ENCODE measurements at regions not wholly inside any gene's neighbourhood (a gene's known extent, or its start where the extent isn't known, plus 50 kb on each side); places are given as distances from the start of the nearest gene placed in this dataset.
"Not testable (repeated sequence)": the region's sequence is repeated elsewhere in the genome, so short reads cannot be mapped to it uniquely, and the experiment has no call there.

GRCh38 chr14:55837467-55837866, 257.5 kb downstream of the KTN1 start:
- Mint-ChIP-seq H3K4me1 (no peaks in the 10 kb centered on the region), H3K4me3 (no peak overlapping the region), H3K27me3 (ENCODE audit: insufficient read depth) (no peaks in the 10 kb centered on the region), H3K27ac (no peak overlapping the region), H3K36me3 (ENCODE audit: low read depth) (no peaks in the 10 kb centered on the region), H3K9me3 (peaks cover 12% of the 10 kb centered on the region)
- Histone ChIP-seq H3K4me1 (ENCODE audit: control insufficient read depth, insufficient read depth, low read length) (no peaks in the 10 kb centered on the region), H3K27ac (ENCODE audit: low read depth, low read length) (no peak overlapping the region), H3K9ac (ENCODE audit: extremely low read depth, low read length, poor library complexity, severe bottlenecking) (no peak overlapping the region), H3K27me3 (ENCODE audit: control insufficient read depth, insufficient read depth, low read length, poor library complexity, severe bottlenecking) (no peaks in the 10 kb centered on the region), H3K4me3 (ENCODE audit: low read length) (no peak overlapping the region), H3K36me3 (ENCODE audit: control insufficient read depth, insufficient read depth, low read length) (no peaks in the 10 kb centered on the region), H3K9me3 (ENCODE audit: control insufficient read depth, low read length) (no peaks in the 10 kb centered on the region)
- no peak for DNase-seq
- 92 to 100% methylated on average over 1 of the region's 1 CpG for WGBS, 2 experiments (ENCODE audit: insufficient coverage in 1 of 2, insufficient read length in 1 of 2)
- TF ChIP-seq, protein P1, sequence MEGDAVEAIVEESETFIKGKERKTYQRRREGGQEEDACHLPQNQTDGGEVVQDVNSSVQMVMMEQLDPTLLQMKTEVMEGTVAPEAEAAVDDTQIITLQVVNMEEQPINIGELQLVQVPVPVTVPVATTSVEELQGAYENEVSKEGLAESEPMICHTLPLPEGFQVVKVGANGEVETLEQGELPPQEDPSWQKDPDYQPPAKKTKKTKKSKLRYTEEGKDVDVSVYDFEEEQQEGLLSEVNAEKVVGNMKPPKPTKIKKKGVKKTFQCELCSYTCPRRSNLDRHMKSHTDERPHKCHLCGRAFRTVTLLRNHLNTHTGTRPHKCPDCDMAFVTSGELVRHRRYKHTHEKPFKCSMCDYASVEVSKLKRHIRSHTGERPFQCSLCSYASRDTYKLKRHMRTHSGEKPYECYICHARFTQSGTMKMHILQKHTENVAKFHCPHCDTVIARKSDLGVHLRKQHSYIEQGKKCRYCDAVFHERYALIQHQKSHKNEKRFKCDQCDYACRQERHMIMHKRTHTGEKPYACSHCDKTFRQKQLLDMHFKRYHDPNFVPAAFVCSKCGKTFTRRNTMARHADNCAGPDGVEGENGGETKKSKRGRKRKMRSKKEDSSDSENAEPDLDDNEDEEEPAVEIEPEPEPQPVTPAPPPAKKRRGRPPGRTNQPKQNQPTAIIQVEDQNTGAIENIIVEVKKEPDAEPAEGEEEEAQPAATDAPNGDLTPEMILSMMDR (conservative IDR thresholded peaks at IDR 0.05), result no peak

DNA sequence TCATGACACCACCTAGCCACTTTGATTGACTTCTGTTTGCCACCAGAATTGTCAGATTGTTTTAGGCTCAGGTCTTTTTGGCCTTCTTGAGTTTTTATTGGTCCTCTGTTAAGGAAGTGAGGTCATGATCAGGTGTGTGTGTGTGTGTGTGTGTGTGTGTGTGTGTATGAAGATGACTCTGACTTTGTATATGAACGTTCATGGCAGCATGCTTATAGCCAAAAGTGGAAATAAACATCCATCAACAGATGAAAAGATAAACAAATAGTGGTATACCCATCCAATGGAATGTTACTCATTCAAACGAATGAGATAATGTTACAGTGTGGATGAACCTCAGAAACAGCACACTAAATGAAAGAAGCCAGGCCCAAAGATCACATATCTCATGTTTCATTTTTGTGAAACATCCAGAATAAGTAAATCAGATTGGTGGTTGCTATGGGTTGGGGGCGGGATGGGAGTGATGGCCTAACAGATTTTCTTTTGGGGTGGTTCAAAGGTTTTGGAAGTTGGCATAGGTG, 258.6 kb downstream of the KTN1 start:
- Histone ChIP-seq H3K36me3 (ENCODE audit: control insufficient read depth, insufficient read depth, low read length) (no peaks in the 10 kb centered on the region), H3K4me3 (ENCODE audit: low read length) (no peak overlapping the region), H3K9me3 (ENCODE audit: control insufficient read depth, low read length) (no peaks in the 10 kb centered on the region), H3K9ac (ENCODE audit: extremely low read depth, low read length, poor library complexity, severe bottlenecking) (no peak overlapping the region), H3K4me1 (ENCODE audit: control insufficient read depth, insufficient read depth, low read length) (no peaks in the 10 kb centered on the region), H3K27ac (ENCODE audit: low read depth, low read length) (no peak overlapping the region), H3K27me3 (ENCODE audit: control insufficient read depth, insufficient read depth, low read length, poor library complexity, severe bottlenecking) (no peaks in the 10 kb centered on the region)
- Mint-ChIP-seq H3K9me3 (peaks cover 12% of the 10 kb centered on the region), H3K36me3 (ENCODE audit: low read depth) (no peaks in the 10 kb centered on the region), H3K4me3 (no peak overlapping the region), H3K4me1 (no peaks in the 10 kb centered on the region), H3K27me3 (ENCODE audit: insufficient read depth) (peaks cover 2% of the 10 kb centered on the region), H3K27ac (no peak overlapping the region)
- DNase-seq, result no peak
- TF ChIP-seq, protein P1 (conservative IDR thresholded peaks at IDR 0.05), result no peak
- 83% methylated on average over 1 to 3 of the region's 3 CpGs for WGBS, 2 experiments (ENCODE audit: insufficient coverage in 1 of 2, insufficient read length in 1 of 2)

DNA sequence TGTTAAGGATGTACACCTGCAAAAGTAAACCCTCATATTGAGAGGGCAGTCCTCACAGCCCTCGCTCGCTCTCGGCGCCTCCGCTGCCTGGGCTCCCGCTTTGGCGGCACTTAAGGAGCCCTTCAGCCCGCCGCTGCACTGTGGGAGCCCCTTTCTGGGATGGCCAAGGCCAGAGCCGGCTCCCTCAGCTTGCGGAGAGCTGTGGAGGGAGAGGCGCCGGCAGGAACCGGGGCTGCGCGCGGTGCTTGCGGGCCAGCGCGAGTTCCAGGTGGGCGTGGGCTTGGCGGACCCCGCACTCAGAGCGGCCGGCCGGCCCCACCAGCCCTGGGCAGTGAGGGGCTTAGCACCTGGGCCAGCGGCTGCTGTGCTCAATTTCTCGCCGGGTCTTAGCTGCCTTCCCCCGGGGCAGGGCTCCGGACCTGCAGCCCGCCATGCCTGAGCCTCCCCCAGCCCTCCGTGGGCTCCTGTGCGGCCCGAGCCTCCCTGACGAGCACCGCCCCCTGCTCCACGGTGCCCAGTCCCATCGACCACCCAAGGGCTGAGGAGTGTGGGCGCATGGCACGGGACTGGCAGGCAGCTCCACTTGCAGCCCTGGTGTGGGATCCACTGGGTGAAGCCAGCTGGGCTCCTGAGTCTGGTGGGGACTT, 259.4 kb downstream of the KTN1 start:
- not testable (repeated sequence) for H3K4me1 ChIP-seq (ENCODE audit: control insufficient read depth, insufficient read depth, low read length); H3K36me3 Mint-ChIP-seq (ENCODE audit: low read depth)

More for the DNA sequence above, 259.4 kb downstream of the KTN1 start:
- peaks cover 12% of the 10 kb centered on the region for H3K9me3 Mint-ChIP-seq
- H3K4me3 ChIP-seq (ENCODE audit: low read length); DNase-seq; H3K36me3 ChIP-seq (ENCODE audit: control insufficient read depth, insufficient read depth, low read length); H3K27me3 Mint-ChIP-seq (ENCODE audit: insufficient read depth); H3K27ac ChIP-seq (ENCODE audit: low read depth, low read length); H3K4me3 Mint-ChIP-seq; H3K27ac Mint-ChIP-seq; H3K9ac ChIP-seq (ENCODE audit: extremely low read depth, low read length, poor library complexity, severe bottlenecking); H3K27me3 ChIP-seq (ENCODE audit: control insufficient read depth, insufficient read depth, low read length, poor library complexity, severe bottlenecking); H3K4me1 Mint-ChIP-seq; H3K9me3 ChIP-seq (ENCODE audit: control insufficient read depth, low read length): not testable (repeated sequence)
- WGBS, 2 experiments (ENCODE audit: insufficient coverage in 1 of 2, insufficient read length in 1 of 2), result 90 to 93% methylated on average over 23 to 40 of the region's 41 CpGs
